ENCODE measurements at regions not wholly inside any gene's neighbourhood (a gene's known extent, or its start where the extent isn't known, plus 50 kb on each side); places are given as distances from the start of the nearest gene placed in this dataset.

DNA sequence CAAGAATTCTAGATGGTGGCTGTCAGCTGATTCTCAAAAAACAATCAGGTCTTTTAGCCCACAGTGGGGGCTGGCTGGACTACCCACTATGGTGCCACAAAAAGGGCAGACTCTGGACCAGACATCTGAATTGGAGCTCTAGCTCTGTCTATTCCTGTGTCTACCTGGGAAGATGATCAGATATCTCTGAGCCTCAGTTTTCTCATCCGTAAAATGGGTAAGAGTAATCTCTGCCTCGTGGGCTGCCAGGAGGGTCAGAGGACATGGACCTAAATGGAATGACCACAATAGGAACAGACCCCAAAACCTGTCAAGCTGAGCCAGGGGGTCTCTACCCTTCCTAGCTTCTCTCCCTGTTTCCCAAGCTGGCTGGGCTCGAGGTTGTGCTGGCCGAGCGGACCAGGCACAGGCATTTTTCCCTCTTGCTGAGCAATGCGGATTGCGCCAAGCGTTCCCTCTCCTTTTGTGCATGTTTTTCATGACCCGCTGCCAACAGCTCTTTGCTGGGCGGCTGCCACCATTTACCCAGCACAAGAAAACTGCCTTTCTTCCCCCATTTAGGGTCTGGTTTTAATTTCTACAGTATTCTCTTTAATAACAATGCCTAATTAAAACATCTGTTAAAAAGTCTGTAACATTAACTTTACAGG lies 74.7 kb upstream of the MAFB start:
- H3K36me3 Mint-ChIP-seq, result no peaks in the 10 kb centered on the region
- no peak overlapping the region for H3K4me3 Mint-ChIP-seq
- no peak for ATAC-seq

DNA sequence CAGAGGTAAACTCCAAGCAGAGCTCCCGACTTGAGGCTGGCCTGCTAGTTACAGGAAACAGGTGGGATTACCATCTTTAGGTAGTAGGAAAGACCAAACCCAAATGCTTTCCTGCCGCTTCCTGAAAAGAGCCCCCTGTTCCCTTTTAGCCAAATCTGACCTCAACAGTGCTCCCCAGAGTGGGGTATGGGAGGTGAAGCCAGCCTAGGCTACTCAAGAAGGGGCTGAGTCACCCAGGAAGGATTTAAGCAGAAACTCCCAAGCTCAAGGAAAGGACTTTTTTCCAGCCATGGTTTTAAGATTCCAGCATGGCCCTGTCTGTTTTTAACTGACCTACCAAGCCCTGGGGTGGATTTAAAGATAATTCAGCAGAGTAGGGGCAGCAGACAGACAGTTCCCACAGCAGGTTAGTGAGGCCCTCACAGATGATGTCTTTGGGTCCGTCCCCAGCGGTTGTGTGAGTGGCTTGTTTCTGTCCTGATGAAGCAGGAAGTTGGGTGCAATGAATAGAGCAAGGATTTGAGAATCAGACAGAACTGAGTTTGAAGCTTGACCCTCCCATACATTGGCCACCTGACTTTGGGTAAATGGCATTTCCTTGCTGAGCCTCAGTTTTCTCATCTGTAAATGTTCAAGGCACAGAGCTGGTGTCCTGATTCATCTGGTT lies 76.9 kb upstream of the MAFB start:
- peaks cover 6% of the 10 kb centered on the region for H3K27me3 Mint-ChIP-seq
- H3K4me3 Mint-ChIP-seq, result no peak overlapping the region
- H3K36me3 Mint-ChIP-seq, result no peaks in the 10 kb centered on the region
- H3K27ac Mint-ChIP-seq, result no peak overlapping the region
- H3K9me3 Mint-ChIP-seq, result no peaks in the 10 kb centered on the region
- no peaks in the 10 kb centered on the region for H3K4me1 Mint-ChIP-seq
- ATAC-seq, result no peak

More for the DNA sequence above, 74.7 kb upstream of the MAFB start:
- Mint-ChIP-seq H3K9me3 (no peaks in the 10 kb centered on the region), H3K27ac (no peak overlapping the region), H3K27me3 (no peaks in the 10 kb centered on the region), H3K4me1 (no peaks in the 10 kb centered on the region)

DNA sequence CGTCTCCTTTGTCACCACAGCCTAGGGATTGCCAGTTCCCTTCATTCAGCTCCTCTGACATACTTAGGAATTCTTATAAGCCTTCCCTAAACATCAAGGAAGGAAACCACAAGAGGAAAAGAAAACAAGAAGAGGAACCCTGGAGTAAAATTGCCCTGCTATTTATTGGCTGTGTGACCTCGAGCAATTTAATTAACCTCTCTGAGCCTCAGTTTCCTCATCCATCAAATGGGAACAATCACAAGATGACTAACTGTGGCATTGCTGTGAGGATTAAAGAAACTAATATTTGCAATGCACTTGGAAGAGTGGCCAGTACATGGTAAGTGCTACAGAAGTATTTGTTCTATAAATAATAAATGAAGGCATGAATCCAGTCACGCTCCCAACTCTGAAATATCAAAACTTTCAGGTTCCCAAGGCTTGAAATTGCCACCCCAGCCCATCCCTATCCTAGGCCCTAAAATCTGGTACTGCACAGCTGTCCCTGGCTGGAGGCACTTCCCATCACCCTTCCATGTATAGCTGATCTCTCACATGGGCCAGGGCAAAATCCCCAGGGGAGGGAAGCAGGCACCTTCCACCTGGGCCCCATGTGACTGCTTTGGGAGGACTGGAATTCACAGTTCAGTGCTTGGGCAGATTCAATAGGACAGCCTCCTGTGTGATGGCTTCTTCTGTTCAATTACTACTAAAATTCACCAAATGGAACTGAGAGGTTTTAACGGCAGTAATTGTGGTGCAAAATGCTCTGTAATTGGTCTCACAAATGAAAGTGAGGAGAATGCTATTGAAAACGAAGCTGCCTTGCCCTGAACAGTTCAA lies 78.0 kb upstream of the MAFB start:
- peaks cover 10% of the 10 kb centered on the region for H3K27me3 Mint-ChIP-seq
- no peak for ATAC-seq
- no peak overlapping the region for H3K4me3 Mint-ChIP-seq
- H3K36me3 Mint-ChIP-seq, result no peaks in the 10 kb centered on the region
- H3K4me1 Mint-ChIP-seq, result no peaks in the 10 kb centered on the region
- no peak overlapping the region for H3K27ac Mint-ChIP-seq
- no peaks in the 10 kb centered on the region for H3K9me3 Mint-ChIP-seq

DNA sequence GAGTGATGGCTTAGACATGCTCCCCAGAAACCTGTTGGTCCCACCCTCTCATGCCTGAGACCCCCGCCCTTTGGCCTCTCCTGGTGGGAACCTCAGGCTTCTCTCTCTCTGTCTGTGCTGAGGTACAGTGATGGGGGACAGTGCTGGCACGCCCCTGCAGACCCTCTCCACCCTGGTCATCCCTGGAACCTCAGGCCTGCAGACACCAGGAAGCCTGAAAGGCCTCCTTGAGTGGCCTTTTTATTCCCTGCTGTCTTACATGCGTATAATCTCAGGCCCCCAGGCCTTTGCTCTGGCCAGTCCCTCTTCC lies 78.5 kb upstream of the MAFB start:
- no peaks in the 10 kb centered on the region for H3K4me1 Mint-ChIP-seq
- ATAC-seq, result no peak
- H3K36me3 Mint-ChIP-seq, result no peaks in the 10 kb centered on the region
- H3K4me3 Mint-ChIP-seq, result no peak overlapping the region
- no peak overlapping the region for H3K27ac Mint-ChIP-seq
- H3K9me3 Mint-ChIP-seq, result no peaks in the 10 kb centered on the region
- peaks cover 10% of the 10 kb centered on the region for H3K27me3 Mint-ChIP-seq

DNA sequence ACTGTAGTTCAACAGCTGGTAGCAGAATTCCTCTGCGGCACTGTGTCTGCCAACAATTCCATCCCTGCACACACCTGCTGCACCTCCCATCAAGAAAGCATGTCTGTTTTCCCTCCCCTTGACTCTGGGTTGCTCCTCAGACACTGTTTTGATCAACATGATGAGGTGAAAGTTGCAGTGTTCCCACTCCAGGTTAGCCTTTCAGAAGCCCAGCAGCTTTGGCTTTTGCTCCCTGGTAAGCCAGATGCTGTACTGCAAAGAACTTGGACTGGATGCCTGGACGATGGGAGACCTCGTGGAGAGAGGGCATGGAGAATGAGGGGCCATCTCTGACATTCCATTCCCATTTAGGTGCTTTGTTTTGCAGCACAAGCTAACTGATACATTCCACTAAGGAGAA lies 79.1 kb upstream of the MAFB start:
- ATAC-seq, result no peak
- Mint-ChIP-seq H3K27ac (no peak overlapping the region), H3K36me3 (no peaks in the 10 kb centered on the region), H3K4me3 (no peak overlapping the region), H3K4me1 (no peaks in the 10 kb centered on the region), H3K27me3 (peaks cover 10% of the 10 kb centered on the region), H3K9me3 (no peaks in the 10 kb centered on the region)

DNA sequence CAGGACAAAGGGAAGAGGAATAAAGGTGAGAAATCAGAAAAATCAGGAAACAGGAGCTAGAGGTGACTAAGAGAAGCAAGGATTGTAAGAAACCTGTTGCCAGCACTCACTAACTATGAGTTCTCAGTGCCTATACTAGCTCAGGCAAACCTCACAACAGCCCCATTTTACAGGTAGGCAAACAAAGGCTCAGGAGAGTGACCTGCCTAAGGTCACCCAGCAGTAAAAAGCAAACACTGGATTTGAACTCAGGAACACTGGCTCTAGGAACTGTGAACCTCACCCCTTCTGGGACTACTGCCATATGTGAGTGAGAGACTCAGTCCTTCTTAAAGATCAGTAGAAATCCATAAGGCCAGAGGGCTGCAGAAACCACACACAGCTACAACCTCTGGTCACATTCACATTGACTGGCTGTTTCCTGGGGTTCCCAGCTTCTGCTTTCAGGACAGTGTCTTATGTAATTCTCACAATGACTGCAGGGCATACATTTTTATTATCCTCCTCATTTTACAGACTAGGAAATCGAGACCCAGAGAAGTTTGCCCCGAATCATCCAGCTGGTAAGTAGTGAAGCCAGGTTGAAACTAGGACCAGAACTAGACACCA lies 80.7 kb upstream of the MAFB start:
- H3K36me3 Mint-ChIP-seq, result no peaks in the 10 kb centered on the region
- peaks cover 10% of the 10 kb centered on the region for H3K27me3 Mint-ChIP-seq
- H3K27ac Mint-ChIP-seq, result no peak overlapping the region
- no peaks in the 10 kb centered on the region for H3K4me1 Mint-ChIP-seq
- no peak overlapping the region for H3K4me3 Mint-ChIP-seq
- H3K9me3 Mint-ChIP-seq, result no peaks in the 10 kb centered on the region
- no peak for ATAC-seq

DNA sequence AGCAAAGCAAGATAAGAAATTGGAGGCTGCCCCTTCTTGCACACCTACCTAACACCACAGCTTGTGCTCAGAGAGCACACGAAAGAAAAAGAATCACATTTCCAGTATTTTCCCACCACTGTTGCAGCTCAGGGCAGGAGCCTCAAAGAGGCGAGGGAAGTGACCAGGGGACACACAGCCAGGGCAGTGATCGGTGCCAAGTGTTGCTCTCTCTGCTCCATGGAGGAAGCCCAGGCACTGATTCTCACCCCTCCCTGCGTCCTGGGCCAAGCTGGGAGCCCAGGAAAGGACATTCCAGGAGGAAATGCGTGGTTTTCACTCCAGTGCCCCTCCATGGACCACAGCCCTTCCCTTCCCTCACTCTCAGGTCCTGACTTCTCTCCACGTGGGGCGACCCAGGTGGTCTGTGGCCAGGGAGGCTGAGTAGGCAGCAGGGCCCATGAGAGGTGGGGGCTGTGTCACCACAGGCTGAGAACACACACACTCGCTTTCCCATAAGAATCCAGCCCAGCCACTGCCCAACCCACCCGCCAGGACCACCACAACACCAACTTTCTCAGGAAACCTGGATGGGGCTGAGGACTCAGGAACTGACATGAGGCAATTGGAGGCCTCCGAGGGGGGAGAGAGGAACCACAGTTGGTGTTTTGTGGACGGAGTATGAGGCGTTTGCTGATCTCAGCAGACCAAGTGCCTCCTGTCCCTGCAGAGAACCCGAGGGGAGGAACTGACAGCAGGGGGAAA lies 81.7 kb upstream of the MAFB start:
- H3K9me3 Mint-ChIP-seq, result no peaks in the 10 kb centered on the region

DNA sequence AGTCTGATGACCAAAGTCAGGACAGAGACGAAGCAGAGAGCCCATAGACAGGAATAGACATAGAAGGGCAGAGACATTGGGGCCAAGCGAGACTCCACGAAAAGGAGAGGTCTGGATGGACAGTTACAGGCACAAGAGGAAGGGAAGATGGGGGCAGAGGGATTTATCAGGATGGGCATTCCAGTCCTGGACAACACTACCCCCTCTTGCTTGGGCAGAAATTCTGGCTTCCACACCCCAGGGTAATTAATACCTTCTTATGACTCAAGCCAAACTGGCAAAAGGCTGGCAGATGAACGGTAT lies 82.2 kb upstream of the MAFB start:
- no peak for ATAC-seq
- Mint-ChIP-seq H3K4me1 (no peaks in the 10 kb centered on the region), H3K9me3 (no peaks in the 10 kb centered on the region), H3K36me3 (no peaks in the 10 kb centered on the region), H3K4me3 (no peak overlapping the region), H3K27me3 (peaks cover 10% of the 10 kb centered on the region), H3K27ac (no peak overlapping the region)

More for the DNA sequence above, 81.7 kb upstream of the MAFB start:
- ATAC-seq, result no peak
- no peak overlapping the region for H3K27ac Mint-ChIP-seq
- no peaks in the 10 kb centered on the region for H3K36me3 Mint-ChIP-seq
- no peaks in the 10 kb centered on the region for H3K4me1 Mint-ChIP-seq
- H3K4me3 Mint-ChIP-seq, result no peak overlapping the region
- peaks cover 10% of the 10 kb centered on the region for H3K27me3 Mint-ChIP-seq

DNA sequence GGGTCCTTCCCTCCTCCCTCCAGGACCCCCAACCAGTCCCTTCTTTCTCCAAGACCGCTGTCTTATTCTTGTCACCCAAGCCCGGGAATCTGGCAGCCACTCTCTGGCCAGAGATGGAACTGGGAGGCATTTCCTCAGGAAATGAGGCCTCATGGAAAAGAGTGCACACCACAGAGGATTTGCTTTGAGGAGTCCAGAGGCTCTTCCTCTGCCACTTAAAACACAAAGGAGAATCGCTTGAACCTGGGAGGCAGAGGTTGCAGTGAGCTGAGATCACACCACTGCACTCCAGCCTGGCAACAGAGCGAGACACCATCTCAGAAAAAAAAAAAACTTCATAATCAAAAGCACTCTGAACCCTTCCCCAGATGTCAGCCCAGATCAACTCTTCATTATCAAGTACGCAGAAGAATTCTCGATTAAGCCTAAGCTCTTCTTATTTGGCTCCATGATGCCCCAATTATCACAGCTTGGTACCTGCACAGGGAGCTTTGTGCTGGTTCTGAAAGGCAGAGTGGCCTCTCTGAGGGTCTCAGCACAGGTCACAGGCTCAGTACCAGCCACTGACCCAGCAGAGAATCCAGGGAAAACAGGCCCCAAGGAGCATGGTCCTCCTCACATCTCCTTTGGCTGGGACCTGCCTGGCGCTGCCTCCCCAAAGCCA lies 82.9 kb upstream of the MAFB start:
- no peaks in the 10 kb centered on the region for H3K4me1 Mint-ChIP-seq
- H3K27ac Mint-ChIP-seq, result no peak overlapping the region
- peaks cover 10% of the 10 kb centered on the region for H3K27me3 Mint-ChIP-seq
- H3K36me3 Mint-ChIP-seq, result no peaks in the 10 kb centered on the region
- no peak for ATAC-seq
- no peaks in the 10 kb centered on the region for H3K9me3 Mint-ChIP-seq
- H3K4me3 Mint-ChIP-seq, result no peak overlapping the region

DNA sequence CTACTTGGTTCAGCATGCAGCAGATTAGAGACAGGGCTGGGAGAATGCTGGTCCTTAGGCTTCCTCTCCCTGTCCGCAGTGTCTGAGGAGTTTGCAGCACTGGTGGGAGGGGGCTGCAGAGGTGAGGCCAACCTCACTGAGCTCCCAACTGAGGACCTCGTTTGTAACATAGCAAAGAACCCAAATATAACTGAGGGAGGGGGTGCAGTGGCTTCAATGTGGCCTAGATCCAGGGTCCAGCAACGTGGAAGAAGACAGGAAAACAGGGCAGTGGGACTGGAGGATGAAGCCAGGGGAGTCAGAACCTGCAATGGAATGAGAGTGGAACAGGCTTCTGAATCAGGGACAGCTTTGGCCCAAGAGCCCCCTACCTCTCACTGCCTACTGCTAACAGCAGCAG lies 84.3 kb upstream of the MAFB start:
- Mint-ChIP-seq H3K36me3 (no peaks in the 10 kb centered on the region), H3K4me1 (peaks cover 3% of the 10 kb centered on the region)

DNA sequence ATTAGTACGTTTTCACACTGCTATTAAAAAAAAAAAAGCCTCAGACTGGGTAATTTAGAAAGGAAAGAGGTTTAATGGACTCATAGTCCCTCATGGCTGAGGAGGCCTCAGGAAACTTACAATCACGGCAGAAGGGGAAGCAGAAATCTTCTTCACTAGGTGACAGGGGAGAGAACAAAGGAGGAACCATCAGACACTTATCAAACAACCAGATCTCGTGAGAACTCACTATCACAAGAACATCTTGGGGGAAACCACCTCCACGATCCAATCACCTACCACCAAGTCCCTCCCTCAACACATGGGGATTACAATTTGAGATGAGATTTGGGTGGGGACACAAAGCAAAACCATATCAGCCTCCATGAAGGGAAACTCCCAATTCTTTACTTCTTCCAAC lies 85.2 kb upstream of the MAFB start:
- Mint-ChIP-seq H3K36me3 (no peaks in the 10 kb centered on the region), H3K4me3 (no peak overlapping the region), H3K27me3 (peaks cover 10% of the 10 kb centered on the region), H3K9me3 (no peaks in the 10 kb centered on the region), H3K4me1 (peaks cover 10% of the 10 kb centered on the region), H3K27ac (no peak overlapping the region)
- ATAC-seq, result no peak

More for the DNA sequence above, 84.3 kb upstream of the MAFB start:
- H3K27me3 Mint-ChIP-seq, result peaks cover 10% of the 10 kb centered on the region
- H3K4me3 Mint-ChIP-seq, result no peak overlapping the region
- H3K27ac Mint-ChIP-seq, result no peak overlapping the region
- H3K9me3 Mint-ChIP-seq, result no peaks in the 10 kb centered on the region
- no peak for ATAC-seq

DNA sequence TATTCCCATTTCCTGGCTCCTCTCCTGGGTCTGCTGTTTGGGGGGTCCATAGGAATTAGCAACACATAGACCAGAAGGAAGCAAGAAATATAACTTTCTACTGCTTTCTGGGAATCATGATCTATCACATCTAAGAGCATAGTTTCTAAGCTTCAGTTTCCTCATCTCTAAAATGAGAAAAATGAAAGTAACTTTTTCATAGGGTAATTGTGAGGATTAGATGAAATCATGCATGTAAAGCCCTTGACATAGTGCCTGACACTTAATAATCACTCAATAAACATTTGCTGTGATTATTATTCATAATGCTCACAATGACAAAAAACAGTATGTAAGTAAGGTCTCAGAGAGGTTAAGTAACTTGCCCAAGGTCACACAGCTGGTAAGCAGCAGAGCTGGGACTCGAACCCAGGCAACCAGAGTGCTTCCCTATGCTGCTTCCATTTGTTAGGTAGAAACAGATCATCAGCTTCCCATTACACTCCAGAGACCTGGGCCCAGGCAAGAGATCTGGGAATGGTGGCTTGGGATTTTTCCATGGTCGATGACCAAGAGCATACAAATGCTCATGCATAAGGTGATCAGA lies 86.6 kb upstream of the MAFB start:
- Mint-ChIP-seq H3K27ac (no peak overlapping the region), H3K4me3 (no peak overlapping the region), H3K9me3 (no peaks in the 10 kb centered on the region), H3K36me3 (no peaks in the 10 kb centered on the region), H3K27me3 (peaks cover 7% of the 10 kb centered on the region), H3K4me1 (peaks cover 10% of the 10 kb centered on the region)
- ATAC-seq, result no peak

DNA sequence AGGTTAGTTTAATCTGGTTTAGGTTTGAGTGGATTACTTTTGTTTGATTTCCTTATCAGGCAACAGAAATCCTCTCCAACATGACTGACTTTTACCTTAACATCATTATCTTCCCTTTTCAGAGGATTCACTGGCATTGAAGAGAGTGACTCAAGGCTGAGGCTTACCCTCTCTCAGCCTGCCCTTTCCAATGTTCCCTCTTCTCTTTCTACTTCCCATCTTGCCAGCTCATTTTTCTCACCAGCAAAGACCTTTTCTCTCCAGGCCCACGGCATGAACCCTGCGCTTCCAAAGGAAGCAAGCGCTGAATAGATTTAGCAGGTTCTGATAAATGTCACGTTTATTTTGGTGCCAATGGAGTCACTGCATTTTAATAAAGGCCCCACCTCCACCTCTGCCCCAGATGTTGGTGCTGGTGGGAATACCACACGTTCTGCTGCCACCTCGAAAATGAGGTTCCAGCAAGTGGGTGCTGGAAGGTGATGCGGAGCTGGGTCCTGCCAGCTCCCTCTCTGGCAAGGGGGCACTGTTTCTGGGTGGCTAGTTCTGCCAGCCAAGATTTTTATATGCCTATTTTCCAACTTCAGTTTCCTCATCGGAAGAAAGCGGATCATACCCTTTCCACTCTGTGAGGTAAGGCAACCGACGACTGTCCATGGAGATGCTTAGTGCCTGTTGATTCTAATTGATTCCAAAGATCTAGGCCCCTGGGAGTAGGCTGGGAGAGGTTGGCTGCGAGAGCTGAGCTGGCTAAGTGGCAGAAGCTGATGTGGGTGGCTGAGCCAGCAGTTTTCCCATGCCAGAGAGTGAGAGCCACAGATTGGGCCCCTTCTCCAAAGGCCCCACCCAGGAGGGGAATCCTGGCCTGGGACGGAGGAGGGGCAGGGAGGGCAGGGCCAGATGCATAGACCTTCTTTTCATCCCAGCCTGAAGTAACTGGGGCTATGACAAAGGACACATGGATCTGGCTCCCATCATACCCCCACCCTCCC lies 87.7 kb upstream of the MAFB start:
- peaks cover 10% of the 10 kb centered on the region for H3K4me1 Mint-ChIP-seq
- H3K4me3 Mint-ChIP-seq, result no peak overlapping the region
- H3K27me3 Mint-ChIP-seq, result no peaks in the 10 kb centered on the region
- no peaks in the 10 kb centered on the region for H3K9me3 Mint-ChIP-seq
- ATAC-seq, result no peak
- H3K36me3 Mint-ChIP-seq, result no peaks in the 10 kb centered on the region
- no peak overlapping the region for H3K27ac Mint-ChIP-seq

DNA sequence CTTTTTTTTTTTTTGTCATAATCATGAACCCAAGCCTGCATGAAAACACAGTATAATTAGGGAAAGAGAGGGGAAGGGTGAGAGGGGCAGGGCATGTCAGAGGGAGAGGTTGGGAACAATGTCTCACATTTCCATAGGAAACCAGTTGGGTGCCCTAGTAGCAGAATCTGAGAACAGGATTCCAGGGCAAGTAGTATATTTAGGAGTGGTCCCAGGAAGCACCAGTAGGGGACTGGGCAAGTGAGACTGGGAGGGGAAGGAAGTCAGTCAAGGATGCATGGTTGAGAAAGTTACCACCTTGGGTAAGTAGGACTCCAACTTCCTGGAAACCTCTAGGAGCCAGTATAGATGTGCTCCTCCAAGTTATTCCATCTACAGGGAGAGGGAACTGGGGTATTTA lies 88.6 kb upstream of the MAFB start:
- Mint-ChIP-seq H3K27me3 (no peaks in the 10 kb centered on the region), H3K4me1 (peaks cover 10% of the 10 kb centered on the region), H3K4me3 (no peak overlapping the region), H3K27ac (no peak overlapping the region), H3K9me3 (no peaks in the 10 kb centered on the region), H3K36me3 (no peaks in the 10 kb centered on the region)
- ATAC-seq, result no peak
